ENCODE measurements at regions not wholly inside any gene's neighbourhood (a gene's known extent, or its start where the extent isn't known, plus 50 kb on each side); places are given as distances from the start of the nearest gene placed in this dataset.

DNA sequence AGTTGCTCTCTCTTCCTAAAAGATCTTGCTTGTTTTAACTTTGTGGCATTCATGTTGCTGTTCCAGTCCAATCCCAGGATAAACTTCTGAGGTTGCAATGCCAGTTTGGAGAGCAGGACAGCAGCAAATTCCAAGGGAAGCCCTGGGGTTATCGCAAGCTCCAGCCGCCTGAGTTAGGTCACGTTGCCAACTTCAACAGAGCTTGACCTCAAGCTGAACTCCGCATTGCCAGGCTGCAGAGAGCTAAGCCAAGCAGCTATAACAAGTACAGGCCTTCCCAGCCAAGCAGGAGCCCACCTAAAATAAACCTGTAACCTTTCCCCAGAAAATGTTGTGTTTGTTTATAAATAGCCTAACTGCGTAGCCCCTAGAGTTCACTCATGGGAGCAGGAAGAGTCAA lies 138.9 kb upstream of the LYZL1 start:
- TF ChIP-seq GABPA (IDR thresholded peaks at IDR 0.05 in 1 of 2, conservative IDR thresholded peaks at IDR 0.05 in 1 of 2) (no peak), RAD21 (IDR thresholded peaks at IDR 0.05) (peak in 1 of 2 donors; percentile 45), HNF4G (IDR thresholded peaks at IDR 0.05) (no peak), EGR1 (IDR thresholded peaks at IDR 0.05; ENCODE audit: low read depth in 2 of 2) (no peak), SP1 (IDR thresholded peaks at IDR 0.05) (peak; percentile 56), TAF1 (conservative IDR thresholded peaks at IDR 0.05) (no peak), JUND (IDR thresholded peaks at IDR 0.05) (no peak), ZBTB33 (IDR thresholded peaks at IDR 0.05) (no peak), YY1 (IDR thresholded peaks at IDR 0.05) (no peak), NR2F2 (IDR thresholded peaks at IDR 0.05) (peak; percentile 68)
- TF ChIP-seq, protein P1, sequence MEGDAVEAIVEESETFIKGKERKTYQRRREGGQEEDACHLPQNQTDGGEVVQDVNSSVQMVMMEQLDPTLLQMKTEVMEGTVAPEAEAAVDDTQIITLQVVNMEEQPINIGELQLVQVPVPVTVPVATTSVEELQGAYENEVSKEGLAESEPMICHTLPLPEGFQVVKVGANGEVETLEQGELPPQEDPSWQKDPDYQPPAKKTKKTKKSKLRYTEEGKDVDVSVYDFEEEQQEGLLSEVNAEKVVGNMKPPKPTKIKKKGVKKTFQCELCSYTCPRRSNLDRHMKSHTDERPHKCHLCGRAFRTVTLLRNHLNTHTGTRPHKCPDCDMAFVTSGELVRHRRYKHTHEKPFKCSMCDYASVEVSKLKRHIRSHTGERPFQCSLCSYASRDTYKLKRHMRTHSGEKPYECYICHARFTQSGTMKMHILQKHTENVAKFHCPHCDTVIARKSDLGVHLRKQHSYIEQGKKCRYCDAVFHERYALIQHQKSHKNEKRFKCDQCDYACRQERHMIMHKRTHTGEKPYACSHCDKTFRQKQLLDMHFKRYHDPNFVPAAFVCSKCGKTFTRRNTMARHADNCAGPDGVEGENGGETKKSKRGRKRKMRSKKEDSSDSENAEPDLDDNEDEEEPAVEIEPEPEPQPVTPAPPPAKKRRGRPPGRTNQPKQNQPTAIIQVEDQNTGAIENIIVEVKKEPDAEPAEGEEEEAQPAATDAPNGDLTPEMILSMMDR (IDR thresholded peaks at IDR 0.05; ENCODE audit: low read depth, low read length, missing input control) = no peak
- TF ChIP-seq, protein P2, sequence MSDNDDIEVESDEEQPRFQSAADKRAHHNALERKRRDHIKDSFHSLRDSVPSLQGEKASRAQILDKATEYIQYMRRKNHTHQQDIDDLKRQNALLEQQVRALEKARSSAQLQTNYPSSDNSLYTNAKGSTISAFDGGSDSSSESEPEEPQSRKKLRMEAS (IDR thresholded peaks at IDR 0.05) = no peak
- TF ChIP-seq, protein P3, sequence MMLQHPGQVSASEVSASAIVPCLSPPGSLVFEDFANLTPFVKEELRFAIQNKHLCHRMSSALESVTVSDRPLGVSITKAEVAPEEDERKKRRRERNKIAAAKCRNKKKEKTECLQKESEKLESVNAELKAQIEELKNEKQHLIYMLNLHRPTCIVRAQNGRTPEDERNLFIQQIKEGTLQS (IDR thresholded peaks at IDR 0.05) = no peak
